Stimulated activated CD4-positive, alpha-beta T cell treated with anti-CD3 and anti-CD28 coated beads, Interleukin-15, amount 100 ng/mL, for 24 hours (primary cell): ENCODE measurements at regions not wholly inside any gene's neighbourhood (a gene's known extent, or its start where the extent isn't known, plus 50 kb on each side); places are given as distances from the start of the nearest gene placed in this dataset.
"Not testable (repeated sequence)": the region's sequence is repeated elsewhere in the genome, so short reads cannot be mapped to it uniquely, and the experiment has no call there.

ENCODE experiments used
- DNase-seq: peaks from one replicate; pipeline ENCODE4 v3.0.0-alpha.2; 2020

- DNase-seq, result not testable (repeated sequence)
These were observed 339.3 kb upstream of the PLGLB1 start for GRCh38 chr2:87360927-87361326.

DNA sequence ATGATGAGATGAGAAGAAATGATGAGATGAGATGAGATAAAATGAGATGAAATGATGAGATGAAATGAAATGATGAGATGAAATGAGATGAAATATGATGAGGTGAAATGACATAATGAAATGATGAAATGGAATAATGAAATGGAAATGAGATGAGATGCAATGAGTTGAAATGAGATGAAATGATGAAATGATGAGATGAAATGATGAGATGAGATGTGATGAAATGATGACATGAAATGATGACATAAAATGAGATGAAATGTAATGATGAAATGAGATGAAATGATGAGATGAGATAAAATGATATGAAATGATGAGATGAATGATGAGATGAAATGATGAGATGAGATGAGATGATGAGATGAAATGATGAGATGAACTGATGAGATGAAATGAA is 340.2 kb upstream of the PLGLB1 start:
- not testable (repeated sequence) for DNase-seq

DNA sequence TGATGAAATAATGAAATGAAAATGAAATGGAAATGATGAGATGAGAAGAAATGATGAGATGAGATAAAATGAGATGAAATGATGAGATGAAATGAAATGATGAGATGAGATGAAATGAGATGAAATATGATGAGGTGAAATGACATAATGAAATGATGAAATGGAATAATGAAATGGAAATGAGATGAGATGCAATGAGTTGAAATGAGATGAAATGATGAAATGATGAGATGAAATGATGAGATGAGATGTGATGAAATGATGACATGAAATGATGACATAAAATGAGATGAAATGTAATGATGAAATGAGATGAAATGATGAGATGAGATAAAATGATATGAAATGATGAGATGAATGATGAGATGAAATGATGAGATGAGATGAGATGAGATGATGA is 342.7 kb upstream of the PLGLB1 start:
- not testable (repeated sequence) for DNase-seq

- not testable (repeated sequence) for DNase-seq
These were observed 343.4 kb upstream of the PLGLB1 start for GRCh38 chr2:87365038-87365437.

DNA sequence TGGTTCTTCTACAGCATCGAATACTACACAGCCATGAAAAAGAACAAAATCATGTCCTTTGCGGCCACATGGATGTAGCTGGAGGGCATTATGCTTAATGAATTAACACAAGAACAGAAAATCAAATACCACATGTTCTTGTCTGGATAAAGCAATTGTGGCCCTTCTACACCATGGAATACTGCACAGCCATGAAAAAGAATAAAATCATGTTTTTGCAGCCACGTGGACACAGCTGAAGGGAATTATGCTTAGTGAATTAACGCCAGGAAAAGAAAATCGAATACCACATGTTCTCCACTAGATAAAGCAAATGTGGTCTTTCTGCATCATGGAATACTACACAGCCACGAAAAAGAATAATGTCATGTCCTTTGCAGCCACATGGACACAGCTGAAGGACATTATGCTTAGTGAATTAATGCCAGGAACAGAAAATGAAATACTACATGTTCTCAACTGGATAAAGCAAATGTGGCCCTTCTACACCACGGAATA is 361.8 kb upstream of the PLGLB2 start:
- not testable (repeated sequence) for DNase-seq

- not testable (repeated sequence) for DNase-seq
These were observed 352.1 kb upstream of the PLGLB2 start for GRCh38 chr2:87395784-87396183.

DNA sequence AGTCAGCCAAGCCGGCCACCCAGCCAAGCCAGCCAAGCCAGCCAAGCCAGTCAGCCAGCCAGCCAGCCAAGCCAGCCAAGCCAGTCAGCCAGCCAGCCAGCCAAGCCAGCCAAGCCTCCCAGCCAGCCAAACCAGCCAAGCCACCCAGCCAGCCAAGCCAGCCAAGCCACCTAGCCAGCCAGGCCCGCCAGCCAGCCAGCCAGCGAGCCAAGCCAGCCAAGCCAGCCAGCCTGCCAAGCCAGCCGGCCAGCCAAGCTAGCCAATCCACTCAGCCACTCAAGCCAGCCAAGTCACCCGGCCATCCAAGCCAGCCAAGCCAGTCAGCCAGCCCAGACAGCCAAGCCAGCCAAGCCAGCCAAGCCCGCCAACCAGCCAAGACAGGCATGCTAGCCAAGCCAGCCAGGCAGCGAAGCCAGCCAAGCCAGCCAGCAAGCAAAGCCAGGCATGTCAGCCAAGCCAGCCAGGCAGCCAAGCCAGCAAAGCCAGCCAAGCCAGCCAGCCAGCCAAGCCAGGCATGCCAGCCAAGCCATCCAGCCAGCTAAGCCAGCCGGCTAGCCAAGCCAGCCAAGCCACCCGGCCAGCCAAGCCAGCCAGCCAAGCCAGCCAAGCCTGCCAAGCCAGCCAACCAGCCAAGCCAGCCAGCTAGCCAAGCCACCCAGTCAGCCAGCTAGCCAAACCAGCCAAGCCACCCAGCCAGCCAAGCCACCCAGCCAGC is 351.2 kb upstream of the PLGLB2 start:
- DNase-seq, result not testable (repeated sequence)

DNA sequence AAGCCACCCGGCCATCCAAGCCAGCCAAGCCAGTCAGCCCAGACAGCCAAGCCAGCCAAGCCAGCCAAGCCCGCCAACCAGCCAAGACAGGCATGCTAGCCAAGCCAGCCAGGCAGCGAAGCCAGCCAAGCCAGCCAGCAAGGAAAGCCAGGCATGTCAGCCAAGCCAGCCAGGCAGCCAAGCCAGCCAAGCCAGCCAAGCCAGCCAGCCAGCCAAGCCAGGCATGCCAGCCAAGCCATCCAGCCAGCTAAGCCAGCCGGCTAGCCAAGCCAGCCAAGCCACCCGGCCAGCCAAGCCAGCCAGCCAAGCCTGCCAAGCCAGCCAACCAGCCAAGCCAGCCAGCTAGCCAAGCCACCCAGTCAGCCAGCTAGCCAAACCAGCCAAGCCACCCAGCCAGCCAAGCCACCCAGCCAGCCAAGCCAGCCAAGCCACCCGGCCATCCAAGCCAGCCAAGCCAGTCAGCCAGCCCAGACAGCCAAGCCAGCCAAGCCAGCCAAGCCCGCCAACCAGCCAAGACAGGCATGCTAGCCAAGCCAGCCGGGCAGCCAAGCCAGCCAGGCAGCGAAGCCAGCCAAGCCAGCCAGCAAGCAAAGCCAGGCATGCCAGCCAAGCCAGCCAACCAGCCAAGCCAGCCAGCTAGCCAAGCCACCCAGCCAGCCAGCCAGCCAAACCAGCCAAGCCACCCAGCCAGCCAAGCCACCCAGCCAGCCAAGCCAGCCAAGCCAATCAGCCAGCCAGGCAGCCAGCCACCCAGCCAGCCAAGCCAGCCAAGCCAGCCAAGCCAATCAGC is 350.4 kb upstream of the PLGLB2 start:
- DNase-seq, result not testable (repeated sequence)

GRCh38 chr2:87398567-87399305 is 349.2 kb upstream of the PLGLB2 start:
- DNase-seq, result not testable (repeated sequence)

GRCh38 chr2:87401726-87402345 is 346.1 kb upstream of the PLGLB2 start:
- no peak for DNase-seq

GRCh38 chr2:87403893-87404175 is 344.1 kb upstream of the PLGLB2 start:
- DNase-seq, result no peak

DNA sequence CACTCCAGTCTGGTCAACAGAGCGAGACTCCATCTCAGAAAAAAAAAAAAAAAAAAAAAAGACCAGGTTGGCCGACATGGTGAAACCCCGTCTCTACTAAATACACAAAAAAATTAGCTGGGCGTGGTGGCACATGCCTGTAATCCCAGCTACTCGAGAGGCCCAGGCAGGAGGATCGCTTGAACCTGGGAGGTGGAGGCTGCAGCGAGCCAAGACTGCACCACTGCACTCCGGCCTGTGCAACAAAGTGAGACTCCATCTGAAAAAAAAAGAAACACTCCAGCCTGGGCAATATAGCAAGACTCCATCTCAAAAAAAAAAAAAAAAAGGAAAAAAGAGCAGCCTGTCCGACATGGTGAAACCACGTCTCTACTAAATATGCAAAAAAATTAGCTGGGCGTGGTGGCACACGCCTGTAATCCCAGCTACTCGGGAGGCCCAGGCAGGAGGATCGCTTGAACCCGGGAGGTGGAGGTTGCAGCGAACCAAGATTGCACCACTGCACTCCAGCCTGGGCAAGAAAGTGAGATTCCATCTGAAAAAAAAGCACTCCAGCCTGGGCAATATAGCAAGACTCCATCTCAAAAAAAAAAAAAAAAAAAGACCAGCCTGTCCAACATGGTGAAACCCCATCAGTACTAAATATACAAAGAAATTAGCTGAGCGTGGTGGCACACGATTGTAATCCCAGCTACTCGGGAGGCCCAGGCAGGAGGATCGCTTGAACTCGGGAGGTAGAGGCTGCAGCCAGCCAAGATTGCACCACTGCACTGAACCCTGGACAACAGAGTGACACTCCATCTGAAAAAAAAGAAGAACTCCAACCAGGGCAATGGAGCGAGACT is 343.3 kb upstream of the PLGLB2 start:
- not testable (repeated sequence) for DNase-seq

DNA sequence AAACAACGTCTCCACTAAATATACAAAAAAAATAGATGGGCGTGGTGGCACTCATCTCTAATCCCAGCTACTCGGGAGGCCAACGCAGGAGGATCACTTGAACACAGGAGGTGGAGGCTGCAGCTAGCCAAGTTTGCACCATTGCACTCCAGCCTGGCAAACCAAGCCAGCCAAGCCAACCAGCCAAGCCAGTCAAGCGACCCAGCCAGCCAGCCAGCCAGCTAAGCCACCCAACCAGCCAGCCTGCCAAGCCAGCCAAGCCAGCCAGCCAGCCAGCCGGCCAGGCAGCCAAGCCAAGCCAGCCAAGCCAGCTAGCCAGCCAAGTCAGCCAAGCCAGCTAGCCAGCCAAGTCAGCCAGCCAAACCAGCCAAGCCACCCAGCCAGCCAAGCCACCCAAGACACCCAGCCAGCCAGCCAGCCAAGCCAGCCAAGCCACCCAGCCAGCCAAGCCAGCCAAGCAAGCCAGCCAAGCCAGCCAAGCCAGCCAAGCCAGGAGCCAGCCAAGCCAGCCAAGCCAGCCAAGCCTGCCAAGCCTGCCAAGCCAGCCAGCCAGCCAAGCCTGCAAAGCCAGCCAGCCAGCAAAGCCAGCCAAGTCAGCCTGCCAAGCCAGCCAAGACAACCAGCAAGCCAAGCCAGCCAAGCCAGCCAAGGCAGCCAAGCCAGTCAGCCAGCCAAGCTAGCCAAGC is 342.2 kb upstream of the PLGLB2 start:
- DNase-seq, result not testable (repeated sequence)

DNA sequence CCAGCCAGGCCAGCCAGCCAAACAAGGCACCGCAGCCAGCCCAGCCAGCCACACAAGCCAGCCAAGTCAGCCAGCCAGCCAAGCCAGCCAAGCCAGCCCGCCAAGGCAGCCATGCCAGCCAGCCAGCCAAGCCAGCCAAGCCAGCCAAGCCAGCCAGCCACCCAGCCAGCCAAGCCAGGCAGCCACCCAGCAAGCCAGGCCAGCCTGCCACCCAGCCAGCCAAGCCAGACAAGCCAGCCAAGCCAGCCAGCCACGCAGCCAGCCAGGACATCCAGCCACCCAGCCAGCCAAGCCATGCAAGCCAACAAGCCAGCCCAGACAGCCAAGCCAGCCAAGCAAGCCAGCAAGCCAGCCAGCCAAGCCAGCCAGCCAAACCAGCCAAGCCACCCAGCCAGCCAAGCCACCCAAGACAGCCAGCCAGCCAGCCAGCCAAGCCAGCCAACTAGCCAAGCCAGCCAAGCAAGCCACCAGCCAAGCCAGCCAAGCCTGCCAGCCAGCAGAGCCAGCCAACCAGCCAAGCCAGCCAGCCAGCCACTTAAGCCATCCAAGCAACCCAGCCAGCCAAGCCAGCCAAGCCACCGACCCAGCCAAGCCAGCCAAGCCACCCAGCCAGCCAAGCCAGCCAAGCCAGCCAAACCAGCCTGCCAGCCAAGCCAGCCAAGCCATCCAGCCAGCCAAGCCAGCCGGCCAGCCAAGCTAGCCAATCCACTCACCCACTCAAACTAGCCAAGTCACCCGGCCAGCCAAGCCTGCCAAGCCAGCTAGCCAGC is 341.3 kb upstream of the PLGLB2 start:
- not testable (repeated sequence) for DNase-seq

DNA sequence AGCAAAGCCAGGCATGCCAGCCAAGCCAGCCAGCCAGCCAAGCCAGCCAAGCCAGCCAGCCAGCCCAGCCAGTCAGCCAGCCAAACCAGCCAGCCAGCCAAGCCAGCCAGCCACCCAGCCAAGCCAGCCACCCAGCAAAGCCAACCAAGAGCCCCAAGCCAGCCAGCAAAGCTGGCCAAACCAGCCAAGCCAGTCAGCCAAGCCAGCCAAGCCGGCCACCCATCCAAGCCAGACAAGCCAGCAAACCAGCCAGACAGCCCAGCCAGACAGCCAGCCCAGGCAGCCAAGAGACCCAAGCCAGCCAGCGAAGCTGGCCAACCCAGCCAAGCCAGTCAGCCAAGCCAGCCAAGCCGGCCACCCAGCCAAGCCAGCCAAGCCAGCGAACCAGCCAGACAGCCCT is 338.3 kb upstream of the PLGLB2 start:
- DNase-seq, result not testable (repeated sequence)

DNA sequence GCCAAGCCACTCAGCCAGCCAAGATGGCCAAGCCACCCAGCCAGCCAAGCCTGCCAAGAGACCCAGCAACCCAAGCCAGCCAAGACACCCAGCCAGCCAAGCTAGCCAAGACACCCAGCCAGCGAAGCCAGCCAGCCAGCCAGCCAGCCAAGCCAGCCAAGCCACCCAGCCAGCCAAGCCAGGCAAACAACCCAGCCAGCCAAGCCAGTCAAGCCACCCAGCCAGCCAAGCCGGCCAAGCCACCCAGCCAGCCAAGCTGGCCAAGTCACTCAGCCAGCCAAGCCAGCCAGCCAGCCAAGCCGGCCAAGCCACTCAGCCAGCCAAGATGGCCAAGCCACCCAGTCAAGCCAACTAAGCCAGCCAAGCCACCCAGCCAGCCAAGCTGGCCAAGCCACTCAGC is 337.5 kb upstream of the PLGLB2 start:
- not testable (repeated sequence) for DNase-seq

DNA sequence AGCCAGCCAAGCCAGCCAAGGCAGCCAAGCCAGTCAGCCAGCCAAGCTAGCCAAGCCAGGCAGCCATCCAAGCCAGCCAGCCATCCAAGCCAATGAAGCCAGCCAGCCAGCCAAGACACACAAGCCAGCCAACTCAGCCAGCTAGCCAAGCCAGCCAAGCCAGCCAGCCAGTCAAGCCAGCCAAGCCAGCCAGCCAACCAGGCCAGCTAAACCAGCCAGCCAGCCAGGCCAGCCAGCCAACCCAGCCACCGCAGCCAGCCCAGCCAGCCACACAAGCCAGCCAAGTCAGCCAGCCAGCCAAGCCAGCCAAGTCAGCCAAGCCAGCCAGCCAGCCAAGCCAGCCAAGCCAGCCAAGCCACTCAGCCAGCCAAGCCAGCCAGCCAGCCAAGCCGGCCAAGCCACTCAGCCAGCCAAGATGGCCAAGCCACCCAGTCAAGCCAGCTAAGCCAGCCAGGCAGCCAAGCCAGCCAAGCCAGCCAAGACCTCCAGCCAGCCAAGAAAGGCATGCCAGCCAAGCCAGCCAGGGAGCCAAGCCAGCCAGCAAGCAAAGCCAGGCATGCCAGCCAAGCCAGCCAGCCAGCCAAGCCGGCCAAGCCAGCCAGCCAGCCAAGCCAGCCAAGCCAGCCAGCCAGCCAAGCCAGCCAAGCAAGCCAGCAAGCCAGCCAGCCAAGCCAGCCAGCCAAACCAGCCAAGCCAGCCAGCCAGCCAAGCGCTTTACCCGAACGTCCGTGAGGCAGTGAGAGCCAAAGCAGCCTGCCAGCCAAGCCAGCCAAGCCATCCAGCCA is 335.7 kb upstream of the PLGLB2 start:
- DNase-seq, result not testable (repeated sequence)

- not testable (repeated sequence) for DNase-seq
These were observed 333.6 kb upstream of the PLGLB2 start for GRCh38 chr2:87414331-87414730.

DNA sequence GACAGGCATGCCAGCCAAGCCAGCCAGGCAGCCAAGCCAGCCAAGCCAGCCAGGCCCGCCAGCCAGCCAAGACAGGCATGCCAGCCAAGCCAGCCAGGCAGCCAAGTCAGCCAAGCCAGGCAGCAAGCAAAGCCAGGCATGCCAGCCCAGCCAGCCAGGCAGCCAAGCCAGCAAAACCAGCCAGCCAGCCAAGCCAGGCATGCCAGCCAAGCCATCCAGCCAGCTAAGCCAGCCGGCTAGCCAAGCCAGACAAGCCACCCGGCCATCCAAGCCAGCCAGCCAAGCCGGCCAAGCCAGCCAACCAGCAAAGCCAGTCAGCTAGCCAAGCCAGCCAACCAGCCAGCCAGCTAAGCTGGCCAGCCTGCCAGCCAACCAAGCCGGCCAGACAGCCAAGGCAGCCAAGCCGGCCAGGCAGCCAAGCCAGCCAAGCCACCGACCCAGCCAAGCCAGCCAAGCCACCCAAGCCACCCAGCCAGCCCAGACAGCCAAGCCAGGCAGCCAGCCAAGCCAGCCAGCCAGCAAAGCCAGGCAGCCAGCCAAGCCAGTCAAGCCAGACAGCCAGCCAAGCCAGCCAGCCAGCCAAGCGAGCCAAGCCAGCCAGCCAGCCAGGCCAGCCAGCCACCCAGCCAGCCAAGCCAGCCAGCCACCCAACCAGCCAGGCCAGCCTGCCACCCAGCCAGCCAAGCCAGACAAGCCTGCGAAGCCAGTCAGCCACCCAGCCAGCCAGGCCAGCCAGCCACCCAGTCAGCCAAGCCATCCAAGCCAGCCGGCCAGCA is 332.9 kb upstream of the PLGLB2 start:
- not testable (repeated sequence) for DNase-seq
